Suprapubic skin (tissue), 4 donors: ENCODE measurements at regions not wholly inside any gene's neighbourhood (a gene's known extent, or its start where the extent isn't known, plus 50 kb on each side); places are given as distances from the start of the nearest gene placed in this dataset.

Experiments
- DNase-seq, 2 donors: peaks; one replicate each; pipeline ENCODE4 v3.0.0-alpha.2; 2019; ENCODE audit warnings: low spot score in 2 of 2
- H3K27ac ChIP-seq: fragments of 200-600 bp; sonication (generic); one replicate; pipeline ENCODE4 v1.5.1; 2019
- H3K27me3 ChIP-seq: fragments of 200-600 bp; sonication (generic); one replicate; pipeline ENCODE4 v1.5.1; 2019
- H3K36me3 ChIP-seq: fragments of 200-600 bp; sonication (generic); one replicate; pipeline ENCODE4 v1.5.1; 2019
- H3K4me1 ChIP-seq: fragments of 200-600 bp; sonication (generic); one replicate; pipeline ENCODE4 v1.5.1; 2019
- H3K4me3 ChIP-seq: fragments of 200-600 bp; sonication (generic); one replicate; pipeline ENCODE4 v1.5.1; 2019; ENCODE audit warnings: mild to moderate bottlenecking
- H3K9me3 ChIP-seq: fragments of 200-600 bp; sonication (generic); one replicate; pipeline ENCODE4 v1.5.1; 2019
- EP300 ChIP-seq: sonication (generic); formaldehyde crosslinking; IDR thresholded peaks from one replicate; pipeline ENCODE4 v1.6.1; 2017; ENCODE audit warnings: antibody characterized with exemption
- POLR2A ChIP-seq, 2 donors: fragments of 450-650 bp; IDR thresholded peaks; one replicate each; pipeline ENCODE4 v1.6.1; 2017; ENCODE audit warnings: antibody characterized with exemption in 2 of 2, mild to moderate bottlenecking in 2 of 2, moderate library complexity in 2 of 2
- POLR2AphosphoS5 ChIP-seq, 3 donors: sonication (generic); formaldehyde crosslinking; IDR thresholded peaks; one replicate each; pipeline ENCODE4 v1.6.1; 2017; ENCODE audit warnings: antibody characterized with exemption in 3 of 3
- WGBS: methylation state at CpG from one replicate; pipeline ENCODE4 v1.1.5; 2018; 5-methylcytosine and 5-hydroxymethylcytosine counted together
- TF ChIP-seq, protein P1 (sequence below), 2 donors: fragments of 200-600 bp in 1 of 2; fragments of 450-650 bp in 1 of 2; sonication (generic) in 1 of 2; IDR thresholded peaks; one replicate each; pipeline ENCODE4 v1.5.1; 2016 to 2019; ENCODE audit warnings: antibody characterized with exemption in 2 of 2, mild to moderate bottlenecking in 1 of 2, moderate library complexity in 1 of 2

- no peak overlapping the region for H3K27ac ChIP-seq
- WGBS = 100% methylated on average over 1 of the region's 1 CpG
- H3K4me3 ChIP-seq = no peak overlapping the region
- H3K27me3 ChIP-seq = no peaks in the 10 kb centered on the region
- H3K36me3 ChIP-seq = no peaks in the 10 kb centered on the region
- TF ChIP-seq POLR2AphosphoS5 (IDR thresholded peaks at IDR 0.05) = no peak
- no peak for TF ChIP-seq POLR2A (IDR thresholded peaks at IDR 0.05)
- no peak for TF ChIP-seq EP300
- TF ChIP-seq, protein P1, sequence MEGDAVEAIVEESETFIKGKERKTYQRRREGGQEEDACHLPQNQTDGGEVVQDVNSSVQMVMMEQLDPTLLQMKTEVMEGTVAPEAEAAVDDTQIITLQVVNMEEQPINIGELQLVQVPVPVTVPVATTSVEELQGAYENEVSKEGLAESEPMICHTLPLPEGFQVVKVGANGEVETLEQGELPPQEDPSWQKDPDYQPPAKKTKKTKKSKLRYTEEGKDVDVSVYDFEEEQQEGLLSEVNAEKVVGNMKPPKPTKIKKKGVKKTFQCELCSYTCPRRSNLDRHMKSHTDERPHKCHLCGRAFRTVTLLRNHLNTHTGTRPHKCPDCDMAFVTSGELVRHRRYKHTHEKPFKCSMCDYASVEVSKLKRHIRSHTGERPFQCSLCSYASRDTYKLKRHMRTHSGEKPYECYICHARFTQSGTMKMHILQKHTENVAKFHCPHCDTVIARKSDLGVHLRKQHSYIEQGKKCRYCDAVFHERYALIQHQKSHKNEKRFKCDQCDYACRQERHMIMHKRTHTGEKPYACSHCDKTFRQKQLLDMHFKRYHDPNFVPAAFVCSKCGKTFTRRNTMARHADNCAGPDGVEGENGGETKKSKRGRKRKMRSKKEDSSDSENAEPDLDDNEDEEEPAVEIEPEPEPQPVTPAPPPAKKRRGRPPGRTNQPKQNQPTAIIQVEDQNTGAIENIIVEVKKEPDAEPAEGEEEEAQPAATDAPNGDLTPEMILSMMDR (IDR thresholded peaks at IDR 0.05) = no peak
- no peaks in the 10 kb centered on the region for H3K9me3 ChIP-seq
- no peaks in the 10 kb centered on the region for H3K4me1 ChIP-seq
- DNase-seq = no peak
Observed at GRCh38 chr18:73514449-73514848, 633.2 kb downstream of the FBXO15 start.

DNA sequence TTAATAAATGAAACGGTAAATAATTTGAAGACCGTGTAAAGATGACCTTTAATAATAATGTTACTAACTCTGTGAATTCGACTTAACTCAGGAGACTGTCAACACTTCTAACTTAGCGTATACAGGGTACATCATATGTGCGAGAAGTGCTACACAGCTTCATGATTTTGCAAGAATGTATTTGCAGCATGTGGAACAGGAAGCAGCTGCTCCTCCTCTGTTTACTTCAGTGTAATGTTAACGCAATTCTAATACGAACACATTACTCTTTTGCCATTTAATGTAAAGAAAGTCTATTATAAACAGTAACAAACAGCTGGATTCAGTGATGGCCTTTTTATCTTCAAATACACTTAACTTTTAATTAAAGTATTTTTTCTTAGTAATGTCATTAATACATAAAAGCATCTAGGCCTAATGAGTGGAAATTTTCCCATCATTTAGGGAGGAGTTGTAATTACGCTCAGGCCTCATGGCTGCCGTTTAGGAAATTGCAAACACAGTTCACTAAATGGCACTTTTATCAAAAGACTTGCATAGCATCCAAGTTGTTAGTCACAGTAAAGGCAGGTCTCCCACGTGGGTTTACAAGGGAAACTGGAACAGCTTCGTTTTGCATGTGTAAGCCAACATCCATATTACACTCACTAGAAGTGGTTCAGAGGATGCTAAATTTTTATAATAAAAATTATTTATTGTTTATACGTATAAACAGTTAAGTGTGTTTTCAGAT lies 635.7 kb downstream of the FBXO15 start:
- Histone ChIP-seq H3K27me3 (no peaks in the 10 kb centered on the region), H3K4me1 (no peaks in the 10 kb centered on the region), H3K4me3 (no peak overlapping the region), H3K36me3 (no peaks in the 10 kb centered on the region), H3K9me3 (no peaks in the 10 kb centered on the region), H3K27ac (no peak overlapping the region)
- DNase-seq = no peak
- no peak for TF ChIP-seq EP300
- TF ChIP-seq, protein P1 (IDR thresholded peaks at IDR 0.05) = no peak
- no peak for TF ChIP-seq POLR2AphosphoS5 (IDR thresholded peaks at IDR 0.05)
- no peak for TF ChIP-seq POLR2A (IDR thresholded peaks at IDR 0.05)
- 52% methylated on average over 12 of the region's 12 CpGs for WGBS

DNA sequence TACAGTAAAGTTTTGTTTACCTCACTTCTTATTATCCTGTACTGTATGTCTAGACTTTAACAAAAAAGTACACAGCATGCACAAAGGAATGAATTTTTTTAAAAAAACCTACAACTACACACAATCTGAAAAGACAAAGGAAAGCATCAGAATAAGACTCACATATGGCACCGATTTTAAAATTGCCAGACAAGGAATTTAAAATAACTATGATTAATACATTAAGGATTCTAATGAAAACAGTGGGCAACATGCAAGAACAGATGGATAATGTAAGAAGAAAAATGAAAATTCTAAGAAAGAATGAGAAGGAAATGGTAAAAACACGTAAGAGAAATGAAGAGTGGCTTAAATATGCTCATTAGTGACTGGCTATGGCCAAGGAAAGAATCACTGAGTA lies 638.2 kb downstream of the FBXO15 start:
- H3K36me3 ChIP-seq = no peaks in the 10 kb centered on the region
- TF ChIP-seq, protein P1 (IDR thresholded peaks at IDR 0.05) = no peak
- TF ChIP-seq POLR2AphosphoS5 (IDR thresholded peaks at IDR 0.05) = no peak
- TF ChIP-seq POLR2A (IDR thresholded peaks at IDR 0.05) = no peak
- no peak for TF ChIP-seq EP300
- H3K27me3 ChIP-seq = no peaks in the 10 kb centered on the region
- no peaks in the 10 kb centered on the region for H3K4me1 ChIP-seq
- DNase-seq = no peak
- WGBS = 59% methylated on average over 2 of the region's 2 CpGs
- H3K9me3 ChIP-seq = no peaks in the 10 kb centered on the region
- no peak overlapping the region for H3K27ac ChIP-seq
- no peak overlapping the region for H3K4me3 ChIP-seq

DNA sequence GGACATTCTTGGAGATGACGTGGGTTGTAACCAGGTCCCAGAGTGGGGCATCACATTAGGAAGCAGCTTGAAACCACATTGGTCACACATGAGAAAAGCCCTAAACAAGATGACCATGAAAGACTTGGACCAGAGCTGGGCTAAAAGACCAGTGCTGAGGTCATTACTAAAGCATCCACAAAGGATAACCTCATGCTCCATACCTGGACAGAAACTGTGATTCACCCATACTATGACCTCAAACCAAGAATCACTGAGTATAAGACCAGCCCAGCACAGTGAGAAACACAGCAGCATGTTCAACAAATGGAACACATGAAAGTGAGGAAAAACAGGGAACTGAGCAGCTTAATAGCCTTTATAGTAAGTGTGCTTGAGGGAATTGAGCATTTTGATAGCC lies 635.5 kb upstream of the NETO1 start:
- Histone ChIP-seq H3K27me3 (no peaks in the 10 kb centered on the region), H3K27ac (no peak overlapping the region), H3K36me3 (no peaks in the 10 kb centered on the region), H3K4me1 (no peaks in the 10 kb centered on the region), H3K4me3 (no peak overlapping the region), H3K9me3 (no peaks in the 10 kb centered on the region)
- WGBS = 0% methylated on average over 1 of the region's 1 CpG
- TF ChIP-seq, protein P1 (IDR thresholded peaks at IDR 0.05) = no peak
- TF ChIP-seq EP300 = no peak
- TF ChIP-seq POLR2A (IDR thresholded peaks at IDR 0.05) = no peak
- TF ChIP-seq POLR2AphosphoS5 (IDR thresholded peaks at IDR 0.05) = no peak
- DNase-seq = no peak

- Histone ChIP-seq H3K27me3 (no peaks in the 10 kb centered on the region), H3K4me1 (no peaks in the 10 kb centered on the region), H3K36me3 (no peaks in the 10 kb centered on the region), H3K9me3 (no peaks in the 10 kb centered on the region), H3K27ac (no peak overlapping the region), H3K4me3 (no peak overlapping the region)
- TF ChIP-seq POLR2AphosphoS5 (IDR thresholded peaks at IDR 0.05) (no peak), EP300 (no peak), POLR2A (IDR thresholded peaks at IDR 0.05) (no peak)
- TF ChIP-seq, protein P1 (IDR thresholded peaks at IDR 0.05) = no peak
- 76% methylated on average over 2 of the region's 2 CpGs for WGBS
- no peak for DNase-seq
Observed at GRCh38 chr18:73487966-73488365, 620.2 kb upstream of the NETO1 start.
